GM12878 (cell line): ENCODE measurements at regions not wholly inside any gene's neighbourhood (a gene's known extent, or its start where the extent isn't known, plus 50 kb on each side); places are given as distances from the start of the nearest gene placed in this dataset.

Source experiments
- ATAC-seq: fragments of 200-7000 bp; cut with Tn5 transposase; 3 replicates; pipeline ENCODE4 v1.9.1; 2020; ENCODE audit warnings: mild to moderate bottlenecking, moderate library complexity
- BruUV-seq: library from RNA; stranded (reverse); fragments of 400-500 nt; replicated peaks from 2 replicates; lab custom pipeline; 2021; lab: Mats Ljungman, UMichigan
- CTCF ChIA-PET: fragments of 300-600 bp; sonication (Branson Sonifier 250); formaldehyde crosslinking; extraction: SDS; loops from one replicate; lab custom pipeline; 2021; ENCODE audit warnings: inconsistent platforms; lab: Yijun Ruan, JAX
- POLR2A ChIA-PET: fragments of 350-600 bp; formaldehyde crosslinking; extraction: SDS; loops from one replicate; lab custom pipeline; 2021; ENCODE audit warnings: inconsistent platforms; lab: Charles Lee
- RAD21 ChIA-PET: fragments of 300-600 bp; sonication (Branson Sonifier 250); formaldehyde crosslinking; loops from one replicate; lab custom pipeline; 2023; ENCODE audit warnings: antibody characterized with exemption; ENCODE audit not compliant: unreplicated experiment; lab: Charles Lee
- SMC1A ChIA-PET: fragments of 300-600 bp; sonication (Branson Sonifier 250); formaldehyde crosslinking; loops from one replicate; lab custom pipeline; 2023; ENCODE audit not compliant: unreplicated experiment, uncharacterized antibody; lab: Charles Lee
- DNase-seq: peaks from one replicate; pipeline ENCODE4 v3.0.0-alpha.2; 2011; ENCODE audit warnings: low read depth, low spot score
- FAIRE-seq: peaks from 3 replicates; lab custom pipeline; 2011; peaks lifted over from hg19 to GRCh38; lab: Jason Lieb, UNC
- H2AFZ ChIP-seq: 2 replicates; pipeline ENCODE4 v1.6.0; 2011; ENCODE audit warnings: low read depth, low read length, control low read depth; ENCODE audit not compliant: control insufficient read depth
- H3K27ac ChIP-seq: 2 replicates; pipeline ENCODE4 v1.5.1; 2011; ENCODE audit warnings: control low read depth; ENCODE audit not compliant: control insufficient read depth, insufficient read depth
- H3K27me3 ChIP-seq, 2 experiments: replicated peaks in 1 of 2; 2 replicates each; pipeline versions ENCODE4 v1.6.0 to v1.6.1; 2011; ENCODE audit warnings: low read length in 1 of 2; ENCODE audit not compliant: control insufficient read depth in 2 of 2, insufficient read depth in 2 of 2
- H3K36me3 ChIP-seq, 2 experiments: 2 replicates each; pipeline ENCODE4 v1.5.1; 2011; ENCODE audit warnings: low read length in 1 of 2; ENCODE audit not compliant: control insufficient read depth in 2 of 2, insufficient read depth in 2 of 2
- H3K4me1 ChIP-seq: 2 replicates; pipeline ENCODE4 v1.6.1; 2011; ENCODE audit warnings: mild to moderate bottlenecking, low read length, moderate library complexity, mixed read lengths; ENCODE audit not compliant: control insufficient read depth, insufficient read depth
- H3K4me2 ChIP-seq: 2 replicates; pipeline ENCODE4 v1.6.0; 2011; ENCODE audit warnings: control low read depth; ENCODE audit not compliant: control insufficient read depth, insufficient read depth
- H3K4me3 ChIP-seq: fragments of 200-600 bp; sonication (generic); 2 replicates; pipeline ENCODE4 v1.5.1; 2016
- H3K79me2 ChIP-seq: 2 replicates; pipeline ENCODE4 v1.6.0; 2011; ENCODE audit warnings: low read length; ENCODE audit not compliant: control insufficient read depth, insufficient read depth
- H3K9ac ChIP-seq: 2 replicates; pipeline ENCODE4 v1.8.0; 2011; ENCODE audit warnings: low read length, control low read depth, mixed read lengths; ENCODE audit not compliant: control insufficient read depth, insufficient read depth
- H3K9me3 ChIP-seq: replicated peaks from 3 replicates; pipeline ENCODE4 v1.5.1; 2011; ENCODE audit warnings: mild to moderate bottlenecking, low read length; ENCODE audit not compliant: control insufficient read depth, insufficient read depth
- H4K20me1 ChIP-seq: 2 replicates; pipeline ENCODE4 v1.6.0; 2011; ENCODE audit not compliant: control insufficient read depth, insufficient read depth
- E4F1 ChIP-seq: fragments of 450-650 bp; IDR thresholded peaks from 2 replicates; pipeline ENCODE4 v1.6.1; 2018; ENCODE audit warnings: borderline replicate concordance, mild to moderate bottlenecking; ENCODE audit not compliant: partially characterized antibody
- NKRF ChIP-seq: fragments of 450-650 bp; conservative IDR thresholded peaks from 2 replicates; pipeline ENCODE4 v1.6.1; 2017; ENCODE audit warnings: mild to moderate bottlenecking, moderate library complexity
- ZBTB4 ChIP-seq: fragments of 450-650 bp; formaldehyde crosslinking; IDR thresholded peaks from 2 replicates; pipeline ENCODE4 v1.4.0; 2022; ENCODE audit warnings: mild to moderate bottlenecking, moderate library complexity
- WGBS: methylation state at CpG from one replicate; pipeline ENCODE4 v1.1.6; 2016; ENCODE audit warnings: low lambda C conversion rate; ENCODE audit not compliant: insufficient replicate concordance, insufficient coverage; ENCODE audit errors: missing lambda C conversion rate; 5-methylcytosine and 5-hydroxymethylcytosine counted together
- in situ Hi-C: fragments of 300-500 bp; cut with MboI; formaldehyde crosslinking; loops from 9 replicates; pipeline ENCODE4 v1.14.3; 2018; ENCODE audit warnings: mixed read lengths
- intact Hi-C: fragments of 100-400 bp; cut with micrococcal nuclease; formaldehyde crosslinking; loops from one replicate; pipeline ENCODE4 v1.14.2; 2022; ENCODE audit not compliant: unreplicated experiment
- TF ChIP-seq, protein P1 (sequence below), 3 experiments: IDR thresholded peaks in 2 of 3; conservative IDR thresholded peaks in 1 of 3; 2 replicates each; pipeline ENCODE4 v1.5.1; 2011; ENCODE audit warnings: low read depth in 3 of 3, low read length in 3 of 3, mild to moderate bottlenecking in 3 of 3, control low read depth in 2 of 3, moderate library complexity in 2 of 3, inconsistent platforms in 1 of 3, mixed read lengths in 1 of 3; ENCODE audit not compliant: control insufficient read depth in 2 of 3, insufficient read depth in 1 of 3; ENCODE audit errors: extremely low read depth in 1 of 3

GRCh38 chr10:91021901-91022300, 101.0 kb upstream of the ANKRD1 start (continued):
- TF ChIP-seq NKRF (no peak), ZBTB4 (no peak)

- WGBS = 91% methylated on average over 2 of the region's 2 CpGs
- in situ Hi-C loops = no loop called here
These were observed 101.5 kb upstream of the ANKRD1 start for GRCh38 chr10:91022390-91022789.

More at GRCh38 chr10:91022390-91022789, 101.5 kb upstream of the ANKRD1 start:
- SMC1A ChIA-PET = no interaction called here
- DNase-seq (no peak), FAIRE-seq (no peak), ATAC-seq (no peak)
- no peak overlapping the region for H3K27ac ChIP-seq
- intact Hi-C loops = no loop called here
- H3K4me1 ChIP-seq = no peaks in the 10 kb centered on the region
- H3K36me3 ChIP-seq = no peaks in the 10 kb centered on the region
- H4K20me1 ChIP-seq = no peaks in the 10 kb centered on the region
- RAD21 ChIA-PET = no interaction called here
- no peak overlapping the region for H2AFZ ChIP-seq
- no peaks in the 10 kb centered on the region for H3K27me3 ChIP-seq
- CTCF ChIA-PET = interaction anchor here (1.2 kb wide), 1 partner anchor 11 kb away, joined by 3 read pairs; no protein-coding TSS in a partner anchor
- H3K9ac ChIP-seq = no peak overlapping the region
- no peak overlapping the region for H3K4me3 ChIP-seq
- TF ChIP-seq E4F1 = no peak
- TF ChIP-seq, protein P1, sequence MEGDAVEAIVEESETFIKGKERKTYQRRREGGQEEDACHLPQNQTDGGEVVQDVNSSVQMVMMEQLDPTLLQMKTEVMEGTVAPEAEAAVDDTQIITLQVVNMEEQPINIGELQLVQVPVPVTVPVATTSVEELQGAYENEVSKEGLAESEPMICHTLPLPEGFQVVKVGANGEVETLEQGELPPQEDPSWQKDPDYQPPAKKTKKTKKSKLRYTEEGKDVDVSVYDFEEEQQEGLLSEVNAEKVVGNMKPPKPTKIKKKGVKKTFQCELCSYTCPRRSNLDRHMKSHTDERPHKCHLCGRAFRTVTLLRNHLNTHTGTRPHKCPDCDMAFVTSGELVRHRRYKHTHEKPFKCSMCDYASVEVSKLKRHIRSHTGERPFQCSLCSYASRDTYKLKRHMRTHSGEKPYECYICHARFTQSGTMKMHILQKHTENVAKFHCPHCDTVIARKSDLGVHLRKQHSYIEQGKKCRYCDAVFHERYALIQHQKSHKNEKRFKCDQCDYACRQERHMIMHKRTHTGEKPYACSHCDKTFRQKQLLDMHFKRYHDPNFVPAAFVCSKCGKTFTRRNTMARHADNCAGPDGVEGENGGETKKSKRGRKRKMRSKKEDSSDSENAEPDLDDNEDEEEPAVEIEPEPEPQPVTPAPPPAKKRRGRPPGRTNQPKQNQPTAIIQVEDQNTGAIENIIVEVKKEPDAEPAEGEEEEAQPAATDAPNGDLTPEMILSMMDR (IDR thresholded peaks at IDR 0.05 in 2 of 3, conservative IDR thresholded peaks at IDR 0.05 in 1 of 3; ENCODE audit: control insufficient read depth in 2 of 3, extremely low read depth in 1 of 3, insufficient read depth in 1 of 3, low read depth in 3 of 3, low read length in 3 of 3) = no peak
- no peaks in the 10 kb centered on the region for H3K9me3 ChIP-seq
- H3K4me2 ChIP-seq = no peak overlapping the region
- POLR2A ChIA-PET = no interaction called here
- BruUV-seq = no TSS peak
- H3K79me2 ChIP-seq = no peaks in the 10 kb centered on the region
